ENCODE measurements at regions not wholly inside any gene's neighbourhood (a gene's known extent, or its start where the extent isn't known, plus 50 kb on each side); places are given as distances from the start of the nearest gene placed in this dataset.
A peak's percentile ranks its signal among the peaks of the same experiment; 100 is the strongest.

DNA sequence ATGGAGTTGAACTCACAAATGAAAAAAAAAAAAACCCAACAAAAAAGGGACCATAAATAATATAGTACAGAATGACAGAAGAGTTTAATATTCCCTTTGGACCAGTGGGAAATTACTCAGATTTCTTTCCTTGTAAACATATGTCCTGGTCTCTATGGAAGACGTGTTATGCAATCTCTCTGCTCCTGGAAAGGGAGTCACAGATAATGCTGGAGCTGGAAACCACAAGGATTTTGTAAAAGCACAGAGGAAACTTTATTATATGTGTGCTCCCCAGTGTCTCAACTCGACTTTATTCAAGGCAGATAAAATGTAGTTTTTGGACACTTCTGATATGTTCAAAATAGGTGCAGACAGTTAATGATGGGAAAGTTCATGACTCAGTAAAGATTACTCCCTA lies 88.1 kb upstream of the ZFP64 start:
- POLR2A ChIA-PET = no interaction called here
- DNase-seq = no peak
- no peak overlapping the region for H3K4me3 ChIP-seq (ENCODE audit: control insufficient read depth in 1 of 7, extremely low read depth in 1 of 7, insufficient read depth in 4 of 7, low read depth in 2 of 7, low read length in 6 of 7)
- H3K27me3 ChIP-seq (replicated peaks in 2 of 5; ENCODE audit: control insufficient read depth in 4 of 5, insufficient read depth in 5 of 5, low read length in 4 of 5) = peaks cover 0 to 21% (median 8%) of the 10 kb centered on the region in 5 experiments
- no peak overlapping the region for H3K27ac ChIP-seq (ENCODE audit: insufficient read depth in 1 of 2, low read depth in 1 of 2, low read length in 2 of 2, poor library complexity in 1 of 2, severe bottlenecking in 2 of 2)
- no peaks in the 10 kb centered on the region for H3K9me3 ChIP-seq (ENCODE audit: control extremely low read depth in 1 of 5, control insufficient read depth in 4 of 5, insufficient read depth in 2 of 5, low read depth in 1 of 5, low read length in 4 of 5)
- 86% methylated on average over 1 of the region's 2 CpGs for WGBS (ENCODE audit: insufficient coverage)
- H3K36me3 ChIP-seq (ENCODE audit: control insufficient read depth in 4 of 4, insufficient read depth in 4 of 4, low read length in 3 of 4) = no peaks in the 10 kb centered on the region
- CTCF ChIA-PET = no interaction called here
- no peaks in the 10 kb centered on the region for H3K4me1 ChIP-seq (ENCODE audit: control extremely low read depth in 1 of 4, control insufficient read depth in 4 of 4, insufficient read depth in 4 of 4, low read length in 3 of 4)

DNA sequence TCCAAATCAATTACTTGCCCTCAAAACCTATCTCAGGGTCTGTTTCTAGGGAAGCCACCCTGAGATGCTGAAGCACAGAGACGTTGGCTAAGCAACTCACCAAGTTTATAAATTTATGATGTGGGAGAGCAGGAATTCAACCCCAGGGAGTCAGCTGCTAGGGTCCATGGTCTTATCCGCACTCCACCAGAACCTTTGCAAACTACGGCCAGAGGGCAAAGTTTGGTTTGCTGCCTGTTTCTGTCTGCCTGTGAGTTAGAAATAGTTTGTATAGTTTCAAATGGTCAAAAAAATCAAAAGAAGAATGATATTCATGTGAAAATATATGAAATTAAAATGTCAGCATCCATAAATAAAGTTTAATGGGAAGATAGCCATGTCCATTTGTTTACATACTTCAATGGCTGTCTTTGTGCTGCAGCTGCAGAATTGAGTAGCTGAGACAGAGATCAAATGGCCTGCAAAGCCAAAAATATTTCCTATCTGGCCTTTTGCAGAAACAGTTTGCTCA lies 83.7 kb upstream of the ZFP64 start:
- no peaks in the 10 kb centered on the region for H3K36me3 ChIP-seq (ENCODE audit: control insufficient read depth in 4 of 4, insufficient read depth in 4 of 4, low read length in 3 of 4)
- ChIA-PET CTCF (interaction anchor here (0.8 kb wide), 1 partner anchor 12 kb away, joined by 3 read pairs; no protein-coding TSS in a partner anchor), POLR2A (no interaction called here)
- 80% methylated on average over 3 of the region's 3 CpGs for WGBS (ENCODE audit: insufficient coverage)
- no peak overlapping the region for H3K4me3 ChIP-seq (ENCODE audit: control insufficient read depth in 1 of 7, extremely low read depth in 1 of 7, insufficient read depth in 4 of 7, low read depth in 2 of 7, low read length in 6 of 7)
- H3K27ac ChIP-seq (ENCODE audit: insufficient read depth in 1 of 2, low read depth in 1 of 2, low read length in 2 of 2, poor library complexity in 1 of 2, severe bottlenecking in 2 of 2) = no peak overlapping the region
- H3K27me3 ChIP-seq (replicated peaks in 2 of 5; ENCODE audit: control insufficient read depth in 4 of 5, insufficient read depth in 5 of 5, low read length in 4 of 5) = peaks cover 0 to 5% (median 2%) of the 10 kb centered on the region in 5 experiments
- H3K9me3 ChIP-seq (ENCODE audit: control extremely low read depth in 1 of 5, control insufficient read depth in 4 of 5, insufficient read depth in 2 of 5, low read depth in 1 of 5, low read length in 4 of 5) = no peaks in the 10 kb centered on the region
- H3K4me1 ChIP-seq (ENCODE audit: control extremely low read depth in 1 of 4, control insufficient read depth in 4 of 4, insufficient read depth in 4 of 4, low read length in 3 of 4) = no peaks in the 10 kb centered on the region
- no peak for DNase-seq

DNA sequence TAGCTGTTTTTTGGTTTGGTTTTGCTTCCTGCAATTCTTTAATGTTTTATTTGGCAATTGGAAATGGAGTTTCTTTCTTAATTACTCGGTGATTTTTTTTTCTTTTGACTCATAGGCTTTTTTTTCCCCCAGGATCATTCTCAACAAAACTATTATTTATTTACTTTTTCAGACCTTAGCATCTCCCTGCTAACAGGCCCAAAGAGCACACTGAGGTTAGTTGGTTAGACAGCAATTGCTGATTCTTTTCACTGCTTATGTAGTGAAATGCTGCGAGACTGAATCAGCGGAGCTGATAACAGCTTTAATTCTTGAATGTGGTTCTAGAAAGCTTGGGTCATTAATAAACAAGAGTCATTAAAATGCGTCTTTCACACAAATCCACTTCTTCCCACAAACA lies 79.1 kb upstream of the ZFP64 start:
- POLR2A ChIA-PET = no interaction called here
- no peaks in the 10 kb centered on the region for H3K9me3 ChIP-seq (ENCODE audit: control extremely low read depth in 1 of 5, control insufficient read depth in 4 of 5, insufficient read depth in 2 of 5, low read depth in 1 of 5, low read length in 4 of 5)
- H3K4me3 ChIP-seq (ENCODE audit: control insufficient read depth in 1 of 7, extremely low read depth in 1 of 7, insufficient read depth in 4 of 7, low read depth in 2 of 7, low read length in 6 of 7) = no peak overlapping the region
- no peaks in the 10 kb centered on the region for H3K4me1 ChIP-seq (ENCODE audit: control extremely low read depth in 1 of 4, control insufficient read depth in 4 of 4, insufficient read depth in 4 of 4, low read length in 3 of 4)
- 100% methylated on average over 2 of the region's 4 CpGs for WGBS (ENCODE audit: insufficient coverage)
- H3K27me3 ChIP-seq (replicated peaks in 2 of 5; ENCODE audit: control insufficient read depth in 4 of 5, insufficient read depth in 5 of 5, low read length in 4 of 5) = peaks cover 0 to 7% (median 0%) of the 10 kb centered on the region in 5 experiments
- CTCF ChIA-PET = no interaction called here
- no peak for DNase-seq
- H3K27ac ChIP-seq (ENCODE audit: insufficient read depth in 1 of 2, low read depth in 1 of 2, low read length in 2 of 2, poor library complexity in 1 of 2, severe bottlenecking in 2 of 2) = no peak overlapping the region
- H3K36me3 ChIP-seq (ENCODE audit: control insufficient read depth in 4 of 4, insufficient read depth in 4 of 4, low read length in 3 of 4) = no peaks in the 10 kb centered on the region

DNA sequence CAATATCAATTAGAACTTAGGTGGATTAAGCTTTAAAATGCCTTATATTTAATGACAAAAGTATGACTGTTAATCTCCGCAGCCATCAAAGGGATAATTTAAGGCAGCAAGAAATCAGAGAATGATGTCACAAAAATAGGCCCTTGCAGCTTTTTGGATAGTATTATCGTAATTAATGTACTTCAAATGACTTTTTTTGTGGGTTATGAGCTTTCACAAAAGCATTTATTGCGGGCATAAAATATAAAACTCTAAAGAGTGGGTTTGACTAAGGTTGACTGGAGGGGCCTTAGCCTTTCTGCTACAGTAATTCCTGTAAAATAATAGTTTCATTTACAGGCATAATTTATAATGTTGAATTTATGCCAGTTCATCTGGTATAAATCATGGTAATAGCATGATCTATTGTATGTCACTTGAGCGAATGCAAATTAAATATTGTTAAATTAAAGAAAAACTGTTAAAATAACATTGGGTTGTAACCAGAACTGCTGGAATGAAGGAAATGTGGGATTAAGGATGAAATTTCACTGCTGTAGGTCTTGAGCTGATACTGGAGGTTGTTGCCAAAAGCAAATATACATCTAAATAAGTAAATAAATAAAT lies 78.5 kb upstream of the ZFP64 start:
- ChIA-PET POLR2A (no interaction called here), CTCF (no interaction called here)
- H3K36me3 ChIP-seq (ENCODE audit: control insufficient read depth in 4 of 4, insufficient read depth in 4 of 4, low read length in 3 of 4) = no peaks in the 10 kb centered on the region
- H3K4me3 ChIP-seq (ENCODE audit: control insufficient read depth in 1 of 7, extremely low read depth in 1 of 7, insufficient read depth in 4 of 7, low read depth in 2 of 7, low read length in 6 of 7) = no peak overlapping the region
- no peaks in the 10 kb centered on the region for H3K9me3 ChIP-seq (ENCODE audit: control extremely low read depth in 1 of 5, control insufficient read depth in 4 of 5, insufficient read depth in 2 of 5, low read depth in 1 of 5, low read length in 4 of 5)
- no peak for DNase-seq
- no peak overlapping the region for H3K27ac ChIP-seq (ENCODE audit: insufficient read depth in 1 of 2, low read depth in 1 of 2, low read length in 2 of 2, poor library complexity in 1 of 2, severe bottlenecking in 2 of 2)
- H3K4me1 ChIP-seq (ENCODE audit: control extremely low read depth in 1 of 4, control insufficient read depth in 4 of 4, insufficient read depth in 4 of 4, low read length in 3 of 4) = no peaks in the 10 kb centered on the region
- WGBS (ENCODE audit: insufficient coverage) = 100% methylated on average over 1 of the region's 4 CpGs
- peaks cover 0 to 7% (median 0%) of the 10 kb centered on the region in 5 experiments for H3K27me3 ChIP-seq (replicated peaks in 2 of 5; ENCODE audit: control insufficient read depth in 4 of 5, insufficient read depth in 5 of 5, low read length in 4 of 5)

DNA sequence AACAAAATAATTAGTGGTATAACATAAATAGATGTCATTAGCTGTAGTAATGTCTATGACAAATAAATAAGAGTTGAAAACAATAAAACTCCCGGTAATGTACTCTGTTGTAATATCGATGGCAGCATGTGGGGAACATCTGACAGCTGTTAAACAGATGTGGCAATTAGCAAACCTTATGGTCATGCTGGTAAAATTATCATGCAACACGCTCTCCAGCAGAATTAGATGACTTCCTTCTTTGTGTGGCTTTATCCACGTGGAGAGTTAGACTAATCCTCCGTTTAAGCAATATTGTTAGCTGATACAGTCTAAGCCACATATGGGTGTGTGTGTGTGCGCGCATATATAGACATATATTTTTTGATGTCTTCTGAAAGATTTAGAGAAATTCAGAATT lies 77.7 kb upstream of the ZFP64 start:
- no peaks in the 10 kb centered on the region for H3K36me3 ChIP-seq (ENCODE audit: control insufficient read depth in 4 of 4, insufficient read depth in 4 of 4, low read length in 3 of 4)
- DNase-seq = peak in 2 of 3 donors; percentile 32 to 56
- H3K9me3 ChIP-seq (ENCODE audit: control extremely low read depth in 1 of 5, control insufficient read depth in 4 of 5, insufficient read depth in 2 of 5, low read depth in 1 of 5, low read length in 4 of 5) = no peaks in the 10 kb centered on the region
- H3K27ac ChIP-seq (ENCODE audit: insufficient read depth in 1 of 2, low read depth in 1 of 2, low read length in 2 of 2, poor library complexity in 1 of 2, severe bottlenecking in 2 of 2) = no peak overlapping the region
- 52% methylated on average over 3 of the region's 7 CpGs for WGBS (ENCODE audit: insufficient coverage)
- POLR2A ChIA-PET = no interaction called here
- peaks cover 0 to 3% (median 0%) of the 10 kb centered on the region in 5 experiments for H3K27me3 ChIP-seq (replicated peaks in 2 of 5; ENCODE audit: control insufficient read depth in 4 of 5, insufficient read depth in 5 of 5, low read length in 4 of 5)
- CTCF ChIA-PET = no interaction called here
- no peak overlapping the region for H3K4me3 ChIP-seq (ENCODE audit: control insufficient read depth in 1 of 7, extremely low read depth in 1 of 7, insufficient read depth in 4 of 7, low read depth in 2 of 7, low read length in 6 of 7)
- H3K4me1 ChIP-seq (ENCODE audit: control extremely low read depth in 1 of 4, control insufficient read depth in 4 of 4, insufficient read depth in 4 of 4, low read length in 3 of 4) = no peaks in the 10 kb centered on the region

DNA sequence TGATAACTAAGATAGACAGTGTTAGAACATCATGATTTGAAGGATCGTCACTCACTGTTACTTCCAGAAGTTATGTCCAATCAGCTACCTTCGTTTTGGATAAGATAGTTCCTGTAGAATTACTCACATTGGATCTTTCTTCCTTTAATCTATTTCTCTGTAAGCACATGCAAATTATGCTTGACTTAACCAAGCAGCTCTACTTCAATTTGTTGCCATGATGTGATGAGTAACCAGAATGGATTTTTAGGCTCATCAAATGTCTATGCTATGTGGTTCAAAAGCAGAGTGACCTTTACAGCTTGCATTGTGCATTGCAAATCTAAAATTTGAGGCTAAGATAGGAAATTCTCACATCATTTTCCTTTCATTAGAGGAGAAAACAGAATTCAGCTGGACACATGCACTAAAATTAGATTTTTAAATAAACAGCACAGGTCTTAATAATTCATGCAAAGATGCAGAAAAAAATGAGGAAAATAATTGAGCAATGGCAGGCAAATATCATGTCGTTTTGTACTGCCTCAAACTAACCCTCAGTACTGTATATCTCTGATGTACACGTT lies 76.7 kb upstream of the ZFP64 start:
- WGBS (ENCODE audit: insufficient coverage) = no CpG with 5 or more reads among the region's 4 CpGs
- DNase-seq = no peak
- no peak overlapping the region for H3K4me3 ChIP-seq (ENCODE audit: control insufficient read depth in 1 of 7, extremely low read depth in 1 of 7, insufficient read depth in 4 of 7, low read depth in 2 of 7, low read length in 6 of 7)
- ChIA-PET CTCF (interaction anchor here (0.9 kb wide), 1 partner anchor 27 kb away, joined by 3 read pairs; no protein-coding TSS in a partner anchor), POLR2A (no interaction called here)
- H3K36me3 ChIP-seq (ENCODE audit: control insufficient read depth in 4 of 4, insufficient read depth in 4 of 4, low read length in 3 of 4) = no peaks in the 10 kb centered on the region
- H3K4me1 ChIP-seq (ENCODE audit: control extremely low read depth in 1 of 4, control insufficient read depth in 4 of 4, insufficient read depth in 4 of 4, low read length in 3 of 4) = no peaks in the 10 kb centered on the region
- no peaks in the 10 kb centered on the region for H3K9me3 ChIP-seq (ENCODE audit: control extremely low read depth in 1 of 5, control insufficient read depth in 4 of 5, insufficient read depth in 2 of 5, low read depth in 1 of 5, low read length in 4 of 5)
- H3K27me3 ChIP-seq (replicated peaks in 2 of 5; ENCODE audit: control insufficient read depth in 4 of 5, insufficient read depth in 5 of 5, low read length in 4 of 5) = peaks cover 0 to 4% (median 2%) of the 10 kb centered on the region in 5 experiments
- H3K27ac ChIP-seq (ENCODE audit: insufficient read depth in 1 of 2, low read depth in 1 of 2, low read length in 2 of 2, poor library complexity in 1 of 2, severe bottlenecking in 2 of 2) = no peak overlapping the region

DNA sequence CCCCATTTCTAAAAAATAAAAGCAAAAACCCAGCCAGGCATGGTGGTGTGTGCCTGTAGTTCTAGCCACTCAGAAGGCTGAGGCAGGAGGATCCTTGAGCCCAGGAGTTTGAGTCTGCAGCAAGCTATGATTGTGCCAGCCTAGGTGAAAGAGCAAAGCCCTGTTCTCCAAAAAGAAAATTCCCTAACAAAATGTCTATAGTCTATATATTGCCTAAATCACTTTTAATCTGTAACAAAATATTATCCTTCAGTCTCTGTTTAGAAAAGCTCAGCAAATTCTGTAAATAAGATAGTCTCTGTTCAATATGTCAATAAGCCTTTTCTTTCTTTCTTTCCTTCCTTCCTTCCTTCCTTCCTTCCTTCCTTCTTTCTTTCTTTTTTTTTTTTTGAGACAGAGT lies 75.8 kb upstream of the ZFP64 start:
- ChIA-PET POLR2A (no interaction called here), CTCF (no interaction called here)
- Histone ChIP-seq H3K36me3 (ENCODE audit: control insufficient read depth in 4 of 4, insufficient read depth in 4 of 4, low read length in 3 of 4) (no peaks in the 10 kb centered on the region), H3K4me1 (ENCODE audit: control extremely low read depth in 1 of 4, control insufficient read depth in 4 of 4, insufficient read depth in 4 of 4, low read length in 3 of 4) (no peaks in the 10 kb centered on the region), H3K9me3 (ENCODE audit: control extremely low read depth in 1 of 5, control insufficient read depth in 4 of 5, insufficient read depth in 2 of 5, low read depth in 1 of 5, low read length in 4 of 5) (no peaks in the 10 kb centered on the region), H3K27ac (ENCODE audit: insufficient read depth in 1 of 2, low read depth in 1 of 2, low read length in 2 of 2, poor library complexity in 1 of 2, severe bottlenecking in 2 of 2) (no peak overlapping the region), H3K27me3 (replicated peaks in 2 of 5; ENCODE audit: control insufficient read depth in 4 of 5, insufficient read depth in 5 of 5, low read length in 4 of 5) (peaks cover 0 to 7% (median 3%) of the 10 kb centered on the region in 5 experiments), H3K4me3 (ENCODE audit: control insufficient read depth in 1 of 7, extremely low read depth in 1 of 7, insufficient read depth in 4 of 7, low read depth in 2 of 7, low read length in 6 of 7) (no peak overlapping the region)
- DNase-seq = no peak
